ENCODE measurements at regions not wholly inside any gene's neighbourhood (a gene's known extent, or its start where the extent isn't known, plus 50 kb on each side); places are given as distances from the start of the nearest gene placed in this dataset.

DNA sequence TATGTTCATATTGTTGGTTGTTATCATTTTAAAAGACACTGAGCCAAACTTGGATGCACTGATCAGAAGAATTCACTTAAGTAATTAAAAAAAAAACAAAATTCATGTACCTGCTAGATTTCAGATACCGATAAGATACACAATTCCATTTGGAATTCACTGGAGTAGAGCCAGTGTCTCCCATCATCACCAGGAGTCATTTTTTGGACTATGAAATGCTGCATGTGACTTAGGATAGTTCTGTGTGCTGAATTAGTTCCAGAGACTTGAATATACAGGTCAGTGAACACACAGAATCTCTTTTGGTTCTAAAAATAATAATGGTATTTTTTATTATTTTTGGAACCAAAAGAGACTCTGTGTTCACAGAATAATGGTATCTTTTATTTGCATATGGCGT is 482.6 kb upstream of the PIK3R1 start:
- TF ChIP-seq PATZ1 (CRISPR knock-in tag; IDR thresholded peaks at IDR 0.05; ENCODE audit: borderline replicate concordance) (no peak), ESRRG (CRISPR knock-in tag; IDR thresholded peaks at IDR 0.05) (no peak), ARNTL (CRISPR knock-in tag; IDR thresholded peaks at IDR 0.05; ENCODE audit: borderline replicate concordance, low read depth) (no peak), ZNF565 (CRISPR knock-in tag; conservative IDR thresholded peaks at IDR 0.05; ENCODE audit: low read depth) (no peak), TOX (CRISPR knock-in tag; IDR thresholded peaks at IDR 0.05; ENCODE audit: borderline replicate concordance) (no peak), GLIS3 (CRISPR knock-in tag; IDR thresholded peaks at IDR 0.05) (no peak), BACH2 (CRISPR knock-in tag; IDR thresholded peaks at IDR 0.05; ENCODE audit: borderline replicate concordance) (no peak), ISL1 (CRISPR knock-in tag; IDR thresholded peaks at IDR 0.05) (no peak)
- TF ChIP-seq, protein P1, sequence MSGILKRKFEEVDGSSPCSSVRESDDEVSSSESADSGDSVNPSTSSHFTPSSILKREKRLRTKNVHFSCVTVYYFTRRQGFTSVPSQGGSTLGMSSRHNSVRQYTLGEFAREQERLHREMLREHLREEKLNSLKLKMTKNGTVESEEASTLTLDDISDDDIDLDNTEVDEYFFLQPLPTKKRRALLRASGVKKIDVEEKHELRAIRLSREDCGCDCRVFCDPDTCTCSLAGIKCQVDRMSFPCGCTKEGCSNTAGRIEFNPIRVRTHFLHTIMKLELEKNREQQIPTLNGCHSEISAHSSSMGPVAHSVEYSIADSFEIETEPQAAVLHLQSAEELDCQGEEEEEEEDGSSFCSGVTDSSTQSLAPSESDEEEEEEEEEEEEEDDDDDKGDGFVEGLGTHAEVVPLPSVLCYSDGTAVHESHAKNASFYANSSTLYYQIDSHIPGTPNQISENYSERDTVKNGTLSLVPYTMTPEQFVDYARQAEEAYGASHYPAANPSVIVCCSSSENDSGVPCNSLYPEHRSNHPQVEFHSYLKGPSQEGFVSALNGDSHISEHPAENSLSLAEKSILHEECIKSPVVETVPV (CRISPR knock-in tag; IDR thresholded peaks at IDR 0.05): no peak

Measured in SK-N-SH treated with all-trans-retinoic acid at 6 μM for 48 hours (cell line).